Hepatocyte (in vitro differentiated cells): ENCODE measurements at regions not wholly inside any gene's neighbourhood (a gene's known extent, or its start where the extent isn't known, plus 50 kb on each side); places are given as distances from the start of the nearest gene placed in this dataset.

ENCODE experiments used
- DNase-seq: peaks from one replicate; pipeline ENCODE4 v3.0.0-alpha.2; 2016; ENCODE audit warnings: low spot score
- H2AFZ ChIP-seq: fragments of 200-600 bp; sonication (generic); 2 replicates; pipeline ENCODE4 v1.6.0; 2016; ENCODE audit warnings: antibody characterized with exemption, mild to moderate bottlenecking
- H3K27ac ChIP-seq: fragments of 200-600 bp; sonication (generic); 2 replicates; pipeline ENCODE4 v1.5.1; 2016; ENCODE audit warnings: mild to moderate bottlenecking
- H3K27me3 ChIP-seq: fragments of 200-600 bp; sonication (generic); 2 replicates; pipeline ENCODE4 v1.6.1; 2016
- H3K36me3 ChIP-seq: fragments of 200-600 bp; sonication (generic); replicated peaks from 2 replicates; pipeline ENCODE4 v1.5.1; 2016; ENCODE audit warnings: low read depth; ENCODE audit not compliant: insufficient read depth
- H3K4me1 ChIP-seq: fragments of 200-600 bp; sonication (generic); 2 replicates; pipeline ENCODE4 v1.5.1; 2016; ENCODE audit warnings: mild to moderate bottlenecking, moderate library complexity; ENCODE audit not compliant: insufficient read depth
- H3K4me2 ChIP-seq: fragments of 200-600 bp; sonication (generic); 2 replicates; pipeline ENCODE4 v1.6.0; 2016
- H3K4me3 ChIP-seq: fragments of 200-600 bp; sonication (generic); 2 replicates; pipeline ENCODE4 v1.5.1; 2016; ENCODE audit warnings: mild to moderate bottlenecking
- H3K79me2 ChIP-seq: fragments of 200-600 bp; sonication (generic); 2 replicates; pipeline ENCODE4 v1.6.0; 2017; ENCODE audit warnings: mild to moderate bottlenecking
- H3K9me2 ChIP-seq: fragments of 200-600 bp; sonication (generic); replicated peaks from 2 replicates; pipeline ENCODE4 v1.6.0; 2017; ENCODE audit warnings: mild to moderate bottlenecking; ENCODE audit not compliant: insufficient read depth
- H3K9me3 ChIP-seq: fragments of 200-600 bp; sonication (generic); 2 replicates; pipeline ENCODE4 v1.5.1; 2016; ENCODE audit warnings: low read depth, mild to moderate bottlenecking
- H4K20me1 ChIP-seq: fragments of 200-600 bp; sonication (generic); 2 replicates; pipeline ENCODE4 v1.6.0; 2016; ENCODE audit warnings: mild to moderate bottlenecking; ENCODE audit not compliant: insufficient read depth, poor library complexity, severe bottlenecking
- CTCF ChIP-seq: fragments of 200-600 bp; sonication (generic); IDR thresholded peaks from 2 replicates; pipeline ENCODE4 v1.5.1; 2016; ENCODE audit warnings: antibody characterized with exemption, mild to moderate bottlenecking; ENCODE audit not compliant: poor library complexity
- EZH2 ChIP-seq: fragments of 200-600 bp; sonication (generic); IDR thresholded peaks from 2 replicates; pipeline ENCODE4 v1.6.1; 2016; ENCODE audit warnings: antibody characterized with exemption, mild to moderate bottlenecking, borderline replicate concordance
- EZH2phosphoT487 ChIP-seq: fragments of 200-600 bp; sonication (generic); IDR thresholded peaks from one replicate; pipeline ENCODE4 v1.6.1; 2018; ENCODE audit warnings: antibody characterized with exemption, mild to moderate bottlenecking, low read depth, moderate library complexity; ENCODE audit not compliant: unreplicated experiment, severe bottlenecking
- WGBS: methylation state at CpG from one replicate; pipeline ENCODE4 v1.1.6; 2016; ENCODE audit warnings: low lambda C conversion rate; ENCODE audit errors: missing lambda C conversion rate; 5-methylcytosine and 5-hydroxymethylcytosine counted together

- H3K27me3 ChIP-seq = no peaks in the 10 kb centered on the region
- no peak overlapping the region for H3K4me2 ChIP-seq
- no peak overlapping the region for H3K4me3 ChIP-seq
- peak overlapping the region; percentile 42 for H3K27ac ChIP-seq
- peaks cover 12% of the 10 kb centered on the region for H3K4me1 ChIP-seq
- no peaks in the 10 kb centered on the region for H3K79me2 ChIP-seq
- DNase-seq = no peak
- 59% methylated on average over 4 of the region's 4 CpGs for WGBS
- H3K36me3 ChIP-seq = no peaks in the 10 kb centered on the region
- no peak for TF ChIP-seq EZH2
- no peak for TF ChIP-seq CTCF
- no peak for TF ChIP-seq EZH2phosphoT487
- no peaks in the 10 kb centered on the region for H4K20me1 ChIP-seq
- no peaks in the 10 kb centered on the region for H3K9me2 ChIP-seq
- H2AFZ ChIP-seq = no peak overlapping the region
- H3K9me3 ChIP-seq = no peaks in the 10 kb centered on the region
Measured at GRCh38 chr15:39498629-39499028, 82.2 kb upstream of the THBS1 start.

- Histone ChIP-seq H3K79me2 (no peaks in the 10 kb centered on the region), H3K4me2 (no peak overlapping the region), H3K27me3 (no peaks in the 10 kb centered on the region), H3K9me2 (no peaks in the 10 kb centered on the region), H3K9me3 (no peaks in the 10 kb centered on the region), H3K27ac (peak overlapping the region; percentile 42), H2AFZ (no peak overlapping the region), H4K20me1 (no peaks in the 10 kb centered on the region), H3K4me3 (no peak overlapping the region), H3K4me1 (peaks cover 12% of the 10 kb centered on the region), H3K36me3 (no peaks in the 10 kb centered on the region)
- no peak for TF ChIP-seq EZH2phosphoT487
- TF ChIP-seq EZH2 = no peak
- no peak for TF ChIP-seq CTCF
- WGBS = 86% methylated on average over 1 of the region's 1 CpG
- no peak for DNase-seq
Measured at GRCh38 chr15:39499042-39499441, 81.8 kb upstream of the THBS1 start.

GRCh38 chr15:39499681-39500080 lies 81.2 kb upstream of the THBS1 start:
- WGBS = 80% methylated on average over 4 of the region's 4 CpGs
- Histone ChIP-seq H3K4me1 (peaks cover 12% of the 10 kb centered on the region), H3K9me2 (no peaks in the 10 kb centered on the region), H3K27me3 (no peaks in the 10 kb centered on the region), H3K79me2 (no peaks in the 10 kb centered on the region), H3K36me3 (no peaks in the 10 kb centered on the region), H3K27ac (no peak overlapping the region), H3K9me3 (no peaks in the 10 kb centered on the region), H3K4me3 (no peak overlapping the region), H4K20me1 (no peaks in the 10 kb centered on the region), H2AFZ (no peak overlapping the region), H3K4me2 (no peak overlapping the region)
- DNase-seq = no peak
- TF ChIP-seq EZH2 (no peak), EZH2phosphoT487 (no peak), CTCF (no peak)

- Histone ChIP-seq H4K20me1 (no peaks in the 10 kb centered on the region), H3K27ac (no peak overlapping the region), H3K36me3 (no peaks in the 10 kb centered on the region), H3K4me3 (no peak overlapping the region), H3K9me2 (no peaks in the 10 kb centered on the region), H3K9me3 (no peaks in the 10 kb centered on the region), H2AFZ (no peak overlapping the region), H3K4me2 (no peak overlapping the region), H3K27me3 (no peaks in the 10 kb centered on the region), H3K79me2 (no peaks in the 10 kb centered on the region), H3K4me1 (peaks cover 9% of the 10 kb centered on the region)
- no peak for TF ChIP-seq EZH2phosphoT487
- no peak for TF ChIP-seq EZH2
- no peak for TF ChIP-seq CTCF
- no peak for DNase-seq
- WGBS = 90% methylated on average over 6 of the region's 6 CpGs
Measured at GRCh38 chr15:39501366-39502081, 79.4 kb upstream of the THBS1 start.
